ELF-1 (cell line): ENCODE measurements at regions not wholly inside any gene's neighbourhood (a gene's known extent, or its start where the extent isn't known, plus 50 kb on each side); places are given as distances from the start of the nearest gene placed in this dataset.

Experiments
- DNase-seq: peaks from one replicate; pipeline ENCODE4 v3.0.0-alpha.2; 2016; ENCODE audit warnings: low read depth, low spot score

DNA sequence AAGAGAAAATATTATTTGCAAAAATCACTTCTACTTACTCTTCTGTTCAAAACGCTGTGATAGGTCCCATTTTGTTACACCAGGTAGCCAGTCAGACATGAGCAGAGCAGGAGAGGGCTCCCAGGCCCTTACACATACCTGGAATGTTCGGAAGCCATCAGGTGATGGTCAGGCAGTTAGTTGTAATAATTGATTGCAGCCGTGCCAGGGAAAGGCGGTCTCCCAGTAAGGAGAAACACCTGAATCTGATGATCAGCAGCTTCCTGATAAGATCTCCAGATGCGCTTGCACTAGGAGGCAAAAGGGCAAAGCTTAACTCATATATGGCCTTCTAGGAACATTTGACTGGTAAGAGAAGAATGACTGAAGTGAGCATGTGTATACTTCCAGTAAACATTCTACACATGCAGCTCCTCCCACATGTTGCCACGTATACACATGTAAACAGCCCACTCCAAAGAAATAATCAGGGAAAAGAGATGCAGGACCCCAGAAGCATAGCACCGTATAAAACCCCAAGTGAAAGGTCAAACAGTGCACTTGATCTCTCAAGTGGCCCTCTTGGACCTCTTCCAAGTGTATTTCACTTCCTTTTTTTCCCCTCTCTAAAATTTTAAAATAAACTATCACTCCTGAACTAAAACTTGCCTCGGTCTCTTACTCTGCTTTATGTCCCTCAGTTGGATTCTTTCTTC is 1338.0 kb downstream of the FSTL5 start:
- no peak for DNase-seq

DNA sequence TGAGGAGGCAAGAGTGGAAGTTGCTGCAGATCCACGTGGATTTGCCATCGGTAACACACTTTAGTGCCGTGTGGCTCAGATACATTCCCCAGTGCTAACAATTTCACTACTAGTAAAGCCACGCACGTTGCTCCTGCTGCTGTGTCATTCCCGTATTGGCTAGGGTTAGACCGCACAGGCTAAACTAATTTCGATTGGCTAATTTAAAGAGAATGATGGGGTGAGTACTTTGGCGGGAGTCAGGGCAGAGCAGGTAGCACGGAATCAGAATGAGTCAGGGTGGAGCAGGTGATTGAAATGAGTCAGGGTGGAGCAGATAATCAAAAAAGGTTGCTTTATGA is 1337.5 kb downstream of the FSTL5 start:
- DNase-seq: no peak

DNA sequence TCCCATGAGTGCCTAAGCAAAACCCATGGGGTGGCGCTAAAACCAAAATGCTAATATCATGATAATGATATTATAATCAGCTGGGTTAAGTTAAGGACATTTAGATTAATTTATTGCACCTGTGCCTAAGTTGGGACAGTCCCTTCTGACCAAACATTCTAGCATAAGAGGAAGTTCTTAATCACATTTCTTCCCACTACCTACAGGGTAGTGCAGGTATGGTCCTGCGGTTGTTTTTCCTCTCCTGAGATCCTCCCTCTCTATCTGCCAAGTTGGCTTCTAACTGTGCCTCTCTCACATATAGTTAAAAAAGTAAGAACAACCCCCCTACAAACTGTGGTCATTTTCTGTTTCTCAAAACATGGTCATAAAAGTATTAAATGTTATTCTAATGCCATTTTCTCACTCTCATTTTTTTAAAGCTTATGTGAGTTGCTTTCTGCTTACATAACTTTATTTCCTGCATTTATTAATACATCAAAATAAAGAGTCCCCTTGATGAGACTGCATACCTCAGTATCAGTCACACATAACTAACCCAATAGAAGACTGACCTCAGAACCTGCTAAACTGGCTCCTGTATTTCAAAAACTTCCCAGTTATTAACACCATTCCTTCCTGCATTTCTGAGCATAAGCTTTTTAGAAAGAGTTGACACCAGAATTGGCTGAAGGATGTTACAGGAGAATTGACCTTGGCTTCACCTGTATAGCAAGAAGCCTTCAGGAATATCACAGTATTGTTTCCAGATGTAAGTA is 1332.5 kb downstream of the FSTL5 start:
- no peak for DNase-seq

DNA sequence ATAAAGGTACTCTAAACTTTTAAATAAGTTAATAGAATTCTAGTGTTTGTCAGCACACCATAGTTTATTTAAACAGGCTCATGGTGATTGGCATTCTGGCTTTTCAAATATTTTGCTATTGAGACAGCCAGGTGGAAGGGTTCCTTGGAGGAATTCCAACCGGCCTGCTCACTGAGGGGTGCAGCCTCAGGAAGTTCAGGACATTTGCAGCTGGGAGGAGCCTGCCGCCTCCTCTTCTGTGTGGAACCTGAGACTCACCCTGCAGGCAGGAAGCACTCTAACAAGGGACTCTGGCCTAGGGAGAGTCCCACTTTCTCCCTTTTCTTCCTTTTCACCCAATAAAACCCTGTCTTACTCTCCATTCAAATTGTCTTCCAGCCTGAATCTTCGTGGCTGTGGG is 1328.0 kb downstream of the FSTL5 start:
- peak; percentile 27 for DNase-seq

GRCh38 chr4:160836431-160836830 is 1327.4 kb downstream of the FSTL5 start:
- DNase-seq: no peak

DNA sequence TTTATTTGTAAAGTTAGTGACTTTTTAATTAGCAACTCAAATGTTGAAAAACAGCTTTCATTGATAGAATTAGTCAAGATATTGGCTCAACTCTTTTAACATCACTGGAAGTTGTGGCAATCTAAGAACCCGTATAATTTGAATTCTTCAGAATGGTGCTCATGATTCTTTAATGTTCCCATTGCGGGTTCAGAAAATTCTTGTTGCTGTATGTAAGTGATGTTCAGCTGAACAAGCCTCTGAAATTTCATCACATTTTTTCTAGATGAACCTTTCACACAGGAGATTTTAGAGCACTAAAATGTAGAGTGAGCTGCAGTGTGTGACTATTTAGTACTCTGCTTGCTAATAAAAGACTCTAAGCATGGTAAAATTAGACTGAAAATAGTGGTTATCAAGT is 1317.7 kb downstream of the FSTL5 start:
- DNase-seq: no peak

DNA sequence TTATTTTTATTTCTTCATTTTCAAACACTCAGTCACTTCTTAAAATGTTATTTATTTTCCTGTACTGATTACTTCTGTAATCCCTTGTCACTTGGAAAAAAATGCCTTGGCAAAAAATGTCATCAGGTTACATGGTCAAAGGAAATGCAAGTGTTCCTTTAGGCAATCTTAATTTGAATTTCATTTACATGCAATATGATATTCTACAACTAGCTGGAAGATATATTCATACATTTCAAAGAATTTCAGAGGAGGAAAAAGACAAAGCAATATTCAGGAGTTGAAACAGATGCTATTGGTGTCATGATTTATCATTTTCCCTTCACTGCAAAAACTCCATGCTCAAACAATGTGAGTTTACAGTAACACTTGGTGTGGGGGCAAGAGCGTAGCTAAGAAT is 1316.6 kb downstream of the FSTL5 start:
- DNase-seq: no peak

DNA sequence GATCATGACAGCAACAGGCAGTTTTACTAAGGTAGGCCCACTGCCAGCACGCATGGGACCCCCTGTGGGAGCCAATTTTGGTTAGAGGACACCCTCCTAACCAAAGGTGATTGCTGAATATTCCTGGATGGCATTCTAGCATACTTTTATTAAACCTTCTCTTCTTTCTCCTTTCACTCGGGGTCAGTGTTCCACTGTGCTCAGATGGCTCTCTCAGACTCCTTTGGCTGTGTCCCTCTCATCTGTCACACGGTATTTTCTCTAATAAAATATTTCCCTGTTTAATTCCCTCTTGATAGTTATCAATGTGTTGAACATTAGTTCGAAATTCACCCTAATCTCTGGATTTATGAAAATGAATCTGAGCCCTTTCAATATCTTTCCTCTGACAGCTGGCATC is 1315.3 kb downstream of the FSTL5 start:
- no peak for DNase-seq

- DNase-seq: peak; percentile 1
Observed at GRCh38 chr4:160848901-160849760, 1314.7 kb downstream of the FSTL5 start.

DNA sequence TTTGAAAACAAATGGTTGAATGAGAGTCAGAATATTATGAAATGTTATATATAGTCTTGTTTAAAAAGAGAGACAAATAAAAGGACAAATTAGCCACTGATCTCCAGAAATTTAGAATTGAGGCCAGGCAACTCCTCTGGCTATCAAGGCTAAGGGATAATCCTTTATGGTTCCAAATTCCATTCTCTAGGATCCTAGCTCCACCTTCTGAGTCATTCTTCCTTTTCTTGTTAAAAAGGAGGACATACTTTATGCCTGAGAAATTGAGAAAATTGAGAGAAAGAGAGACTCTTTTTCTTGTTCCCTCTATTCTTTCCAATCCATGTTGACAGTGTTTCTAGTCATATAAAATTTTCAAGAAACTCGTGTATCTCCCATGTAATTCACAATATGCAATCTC is 1299.5 kb downstream of the FSTL5 start:
- no peak for DNase-seq

- DNase-seq: no peak
Observed at GRCh38 chr4:160869899-160870298, 1293.9 kb downstream of the FSTL5 start.

GRCh38 chr4:160872491-160872890 is 1291.3 kb downstream of the FSTL5 start:
- DNase-seq: no peak

GRCh38 chr4:160877087-160877790 is 1286.6 kb downstream of the FSTL5 start:
- DNase-seq: no peak

DNA sequence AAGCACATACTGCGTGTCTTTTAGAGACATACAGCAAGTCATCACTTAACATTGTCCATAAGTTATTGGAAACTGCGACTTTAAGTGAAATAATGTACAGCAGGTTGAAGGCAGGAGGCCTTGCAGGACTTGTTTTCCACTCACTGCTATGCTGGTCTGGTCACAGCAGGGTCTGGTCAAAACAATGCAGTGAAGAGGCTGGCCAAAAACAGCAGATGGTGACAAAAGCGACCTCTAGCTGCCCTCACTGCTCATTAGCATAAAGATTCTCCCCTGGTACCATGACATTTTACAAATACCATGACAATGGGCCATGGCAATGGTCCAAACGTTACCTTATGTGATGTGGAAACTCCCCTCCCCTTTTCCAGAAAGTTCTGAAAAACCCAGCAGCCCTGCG is 1283.6 kb downstream of the FSTL5 start:
- no peak for DNase-seq

GRCh38 chr4:160887668-160888067 is 1276.1 kb downstream of the FSTL5 start:
- DNase-seq: no peak

GRCh38 chr4:160894128-160894527 is 1269.7 kb downstream of the FSTL5 start:
- no peak for DNase-seq

- no peak for DNase-seq
Observed at GRCh38 chr4:160894809-160895208, 1269.0 kb downstream of the FSTL5 start.

- no peak for DNase-seq
Observed at GRCh38 chr4:160927311-160927710, 1236.5 kb downstream of the FSTL5 start.

DNA sequence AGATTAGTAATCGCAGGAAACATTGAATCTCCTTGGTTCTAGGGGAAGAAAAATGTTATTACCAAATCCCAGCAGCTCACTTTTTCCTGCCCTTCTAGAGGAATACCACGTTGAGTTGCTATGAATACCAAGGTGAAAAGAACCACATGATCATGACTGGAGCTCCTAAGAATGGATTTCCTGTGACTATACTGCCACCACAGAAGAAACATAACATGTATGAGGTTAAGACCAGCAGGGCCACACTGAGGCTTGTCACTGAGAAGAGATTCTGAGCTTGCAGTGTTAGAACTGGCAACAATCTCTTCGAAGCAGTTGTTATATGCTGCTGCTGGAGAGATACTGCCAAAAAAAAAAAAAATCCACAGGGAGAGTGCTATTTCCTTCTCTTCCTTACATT is 1235.3 kb downstream of the FSTL5 start:
- DNase-seq: no peak

DNA sequence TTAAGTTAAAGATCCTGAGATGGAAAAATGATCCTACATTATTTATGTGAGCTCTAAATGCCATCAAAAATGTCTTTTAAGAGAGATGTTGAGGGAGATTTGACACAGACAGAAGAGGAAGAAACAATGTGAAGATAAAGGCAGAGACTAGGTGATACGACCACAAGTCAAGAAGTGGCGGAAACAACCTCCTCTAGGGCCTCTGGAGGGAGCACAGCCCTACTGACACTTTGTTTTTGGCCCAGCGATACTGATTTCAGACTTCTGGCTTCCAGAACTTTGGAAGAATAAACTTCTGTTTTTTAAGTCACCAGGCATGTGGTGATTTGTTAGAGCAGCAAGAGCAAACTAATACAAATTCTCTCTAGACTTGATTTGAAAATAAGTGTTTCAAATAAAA is 1216.1 kb downstream of the FSTL5 start:
- DNase-seq: no peak

- DNase-seq: no peak
Observed at GRCh38 chr4:160956875-160957274, 1206.9 kb downstream of the FSTL5 start.

DNA sequence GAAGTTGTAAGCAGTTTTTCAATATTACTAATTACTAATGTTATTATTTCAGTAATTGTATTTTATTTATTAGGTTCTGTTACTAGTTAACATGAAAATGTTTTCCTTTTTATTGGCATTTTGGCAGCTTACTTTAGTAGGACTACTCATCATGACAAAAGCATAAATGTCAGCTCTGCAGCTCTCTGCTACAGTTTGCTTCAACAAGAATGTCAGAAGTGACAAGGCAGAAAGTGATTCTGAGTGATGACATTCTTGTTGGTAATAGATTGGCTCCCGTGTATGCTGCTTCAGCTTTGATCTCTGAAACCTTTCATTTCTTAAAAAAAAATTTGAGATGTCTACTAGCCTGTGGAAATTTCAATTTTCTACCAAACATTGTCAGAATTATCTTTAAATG is 1193.9 kb downstream of the FSTL5 start:
- DNase-seq: no peak
